ENCODE measurements at regions not wholly inside any gene's neighbourhood (a gene's known extent, or its start where the extent isn't known, plus 50 kb on each side); places are given as distances from the start of the nearest gene placed in this dataset.

DNA sequence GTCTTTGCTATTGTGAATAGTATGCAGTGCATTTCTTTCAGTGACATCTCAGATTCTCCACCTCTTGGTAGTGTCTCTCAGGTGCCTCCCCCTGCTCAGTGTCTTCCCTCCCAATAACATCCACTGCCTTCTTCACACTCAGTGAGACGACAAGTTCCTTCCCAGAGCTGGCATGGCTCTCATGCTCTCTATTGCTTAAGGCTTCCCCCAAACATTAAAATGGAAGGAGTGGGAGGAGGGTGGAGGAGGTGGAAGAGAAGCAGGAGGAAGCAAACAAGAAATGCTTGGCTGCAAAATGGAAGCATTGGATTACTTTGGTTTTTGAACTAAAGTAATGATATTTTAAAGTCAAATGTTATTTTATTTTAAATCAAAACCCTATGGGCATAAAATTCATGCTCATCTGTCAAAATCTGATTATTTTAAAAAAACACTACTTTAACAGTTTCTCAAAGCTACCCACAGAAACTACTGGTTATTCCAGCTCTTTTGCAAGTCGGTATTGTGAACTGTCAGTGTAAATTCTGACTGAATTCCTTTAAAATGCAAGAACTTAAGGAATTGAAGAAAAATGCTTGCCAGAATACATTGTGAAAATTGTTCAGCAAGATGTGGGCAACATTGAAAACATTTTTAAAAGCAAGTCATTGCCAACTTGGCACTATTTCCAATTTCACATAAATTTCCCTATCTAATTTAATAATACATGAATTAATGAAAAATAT, 727.6 kb upstream of the ARGLU1 start:
- DNase-seq: no peak

GRCh38 chr13:107293924-107294323, 726.0 kb upstream of the ARGLU1 start:
- DNase-seq: no peak

- DNase-seq: no peak
Measured at GRCh38 chr13:107291875-107292274, 723.9 kb upstream of the ARGLU1 start.

DNA sequence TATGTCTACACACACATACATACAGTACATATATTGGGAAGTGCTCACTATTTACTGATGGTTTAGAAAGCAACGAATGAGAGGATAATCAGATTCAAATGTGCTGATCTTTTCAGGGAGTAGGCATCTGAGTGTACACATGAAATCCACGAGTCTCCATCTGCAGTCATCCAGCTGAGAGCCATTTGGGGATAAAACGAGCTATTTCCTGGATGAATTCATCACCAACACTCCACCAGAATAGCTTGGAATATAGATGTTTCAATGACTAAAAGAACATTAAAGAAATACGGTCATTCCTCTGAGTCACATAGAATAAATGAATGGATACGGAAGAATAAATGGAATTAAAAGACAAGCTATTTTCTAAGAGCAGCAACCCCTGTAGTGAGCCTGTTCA, 721.6 kb upstream of the ARGLU1 start:
- no peak for DNase-seq

GRCh38 chr13:107284173-107284572, 716.2 kb upstream of the ARGLU1 start:
- DNase-seq: no peak

GRCh38 chr13:107277911-107278310, 710.0 kb upstream of the ARGLU1 start:
- no peak for DNase-seq

DNA sequence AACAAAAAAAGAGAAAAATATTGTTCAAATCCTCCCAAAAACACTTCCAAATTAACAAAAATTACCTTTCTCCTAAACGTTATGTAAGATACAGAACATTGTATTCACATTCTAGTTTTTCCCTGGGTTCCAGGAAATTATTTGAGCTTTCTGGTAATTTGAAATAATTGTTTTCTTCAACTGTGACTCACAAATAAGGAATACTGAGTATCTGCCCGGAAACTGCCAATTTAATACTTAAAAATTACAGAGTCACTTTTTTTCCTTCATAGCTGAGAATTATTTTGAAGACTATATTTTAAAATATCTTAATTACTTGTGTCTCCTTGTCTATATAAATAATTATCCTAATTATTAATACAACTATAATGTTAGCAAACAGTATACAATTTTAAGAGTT, 709.0 kb upstream of the ARGLU1 start:
- no peak for DNase-seq

- no peak for DNase-seq
Measured at GRCh38 chr13:107275945-107276614, 708.1 kb upstream of the ARGLU1 start.

DNA sequence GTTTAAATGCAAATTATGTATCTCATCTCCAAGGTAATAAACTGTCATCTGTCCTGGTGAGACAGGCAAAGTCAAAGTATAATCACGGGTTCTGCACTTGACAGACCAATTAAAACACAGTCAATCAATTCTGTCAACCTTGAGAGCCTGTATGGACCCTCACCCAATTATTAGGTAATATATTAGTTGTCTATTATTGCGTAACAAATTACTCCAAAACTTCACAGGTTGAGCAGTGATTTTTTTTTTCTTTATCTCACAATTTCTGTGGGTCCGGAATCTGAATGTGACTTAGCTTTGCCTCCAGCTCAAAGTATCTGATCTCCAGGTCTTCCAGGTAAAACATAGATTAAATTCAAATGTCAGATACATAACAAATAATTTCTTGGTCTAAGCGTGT, 707.4 kb upstream of the ARGLU1 start:
- DNase-seq: no peak

GRCh38 chr13:107271227-107271626, 703.3 kb upstream of the ARGLU1 start:
- DNase-seq: no peak

DNA sequence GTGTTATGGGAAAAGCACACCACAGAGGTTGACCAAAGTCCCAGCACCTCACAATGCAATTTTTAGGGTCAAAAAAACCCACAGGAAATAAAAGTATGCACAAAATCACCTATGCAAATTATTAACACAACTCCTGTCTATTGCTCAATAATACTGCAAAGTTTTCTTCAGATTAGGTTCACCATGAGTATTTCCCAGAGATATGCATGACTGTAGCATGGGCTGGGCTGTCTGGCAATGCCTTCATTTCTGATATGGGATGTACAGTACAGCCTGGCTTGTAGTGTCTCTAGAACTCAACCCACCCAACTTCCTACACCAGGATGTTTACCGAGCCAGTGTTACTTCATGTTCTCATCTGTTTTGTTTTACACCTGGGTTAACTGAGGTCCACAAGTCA, 698.7 kb upstream of the ARGLU1 start:
- no peak for DNase-seq

DNA sequence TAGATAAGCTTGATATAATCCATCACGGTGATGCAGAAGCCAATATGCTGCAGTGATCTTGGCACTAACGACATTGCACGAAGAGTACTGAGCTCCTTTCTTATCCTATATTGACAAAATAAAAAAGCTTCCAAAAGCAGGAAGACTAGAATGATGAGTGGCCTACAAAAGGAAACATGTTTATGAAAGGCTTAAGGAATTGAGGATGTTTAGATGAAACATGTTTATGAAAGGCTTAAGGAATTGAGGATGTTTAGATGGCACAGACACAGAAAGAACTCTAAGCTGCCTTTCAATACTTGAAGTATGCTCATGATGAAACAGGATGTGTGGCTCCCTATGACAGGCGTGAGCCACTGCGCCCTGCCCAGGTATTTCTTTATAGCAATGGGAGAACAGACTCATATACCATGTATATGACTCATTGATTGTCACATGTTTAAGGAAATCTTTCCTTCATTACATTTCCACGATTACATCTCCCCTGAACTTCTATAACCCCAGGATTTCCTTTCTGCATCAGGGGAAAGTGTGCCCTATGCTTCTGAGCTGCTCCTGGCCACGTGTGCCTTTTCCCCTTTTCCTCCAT, 690.8 kb upstream of the ARGLU1 start:
- DNase-seq: no peak

- no peak for DNase-seq
Measured at GRCh38 chr13:107254392-107254791, 686.5 kb upstream of the ARGLU1 start.

DNA sequence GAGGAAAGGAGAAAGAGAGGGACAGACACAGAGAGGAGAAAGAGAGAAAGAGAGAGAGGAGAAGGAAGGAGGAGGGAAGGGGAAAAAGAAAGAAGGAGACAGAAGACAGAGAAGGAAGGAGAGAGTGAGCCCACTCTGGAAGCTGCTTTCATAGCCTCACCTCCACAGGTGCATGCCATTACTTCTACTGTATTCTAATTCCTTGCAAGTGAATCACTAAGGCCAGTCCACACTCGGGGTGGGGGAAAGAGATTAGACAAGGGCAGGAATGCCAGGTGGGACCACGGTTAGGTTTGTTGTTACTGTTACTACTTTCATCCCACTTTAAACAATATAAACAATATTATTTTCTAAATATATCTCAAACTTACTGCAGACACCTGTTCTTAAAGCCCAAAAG, 684.5 kb upstream of the ARGLU1 start:
- no peak for DNase-seq

GRCh38 chr13:107252021-107252420, 684.1 kb upstream of the ARGLU1 start:
- no peak for DNase-seq

DNA sequence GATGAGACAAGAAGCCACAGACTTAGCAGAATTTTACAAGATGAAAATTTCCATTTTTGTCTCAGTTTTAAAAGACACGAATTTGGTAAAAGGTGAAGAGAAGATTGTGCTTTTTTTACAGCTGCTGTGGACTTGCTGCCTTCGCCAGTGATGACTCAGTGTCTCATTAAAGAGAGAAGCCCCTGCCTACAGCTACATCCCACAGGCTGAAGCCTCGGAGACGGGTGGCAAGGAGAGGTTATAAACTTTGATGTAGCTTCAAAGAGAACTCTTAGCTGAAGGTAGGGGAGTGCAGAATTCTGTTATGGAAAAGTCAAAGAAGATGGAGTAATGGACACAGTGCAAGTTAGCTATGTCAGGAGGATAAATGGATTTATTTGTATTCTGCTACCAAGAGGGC, 683.4 kb upstream of the ARGLU1 start:
- DNase-seq: no peak

GRCh38 chr13:107250628-107251027, 682.7 kb upstream of the ARGLU1 start:
- DNase-seq: no peak

GRCh38 chr13:107244241-107244640, 676.3 kb upstream of the ARGLU1 start:
- no peak for DNase-seq

GRCh38 chr13:107242138-107242537, 674.2 kb upstream of the ARGLU1 start:
- DNase-seq: no peak

- no peak for DNase-seq
Measured at GRCh38 chr13:107241381-107241780, 673.4 kb upstream of the ARGLU1 start.

- no peak for DNase-seq
Measured at GRCh38 chr13:107239213-107239612, 671.3 kb upstream of the ARGLU1 start.

DNA sequence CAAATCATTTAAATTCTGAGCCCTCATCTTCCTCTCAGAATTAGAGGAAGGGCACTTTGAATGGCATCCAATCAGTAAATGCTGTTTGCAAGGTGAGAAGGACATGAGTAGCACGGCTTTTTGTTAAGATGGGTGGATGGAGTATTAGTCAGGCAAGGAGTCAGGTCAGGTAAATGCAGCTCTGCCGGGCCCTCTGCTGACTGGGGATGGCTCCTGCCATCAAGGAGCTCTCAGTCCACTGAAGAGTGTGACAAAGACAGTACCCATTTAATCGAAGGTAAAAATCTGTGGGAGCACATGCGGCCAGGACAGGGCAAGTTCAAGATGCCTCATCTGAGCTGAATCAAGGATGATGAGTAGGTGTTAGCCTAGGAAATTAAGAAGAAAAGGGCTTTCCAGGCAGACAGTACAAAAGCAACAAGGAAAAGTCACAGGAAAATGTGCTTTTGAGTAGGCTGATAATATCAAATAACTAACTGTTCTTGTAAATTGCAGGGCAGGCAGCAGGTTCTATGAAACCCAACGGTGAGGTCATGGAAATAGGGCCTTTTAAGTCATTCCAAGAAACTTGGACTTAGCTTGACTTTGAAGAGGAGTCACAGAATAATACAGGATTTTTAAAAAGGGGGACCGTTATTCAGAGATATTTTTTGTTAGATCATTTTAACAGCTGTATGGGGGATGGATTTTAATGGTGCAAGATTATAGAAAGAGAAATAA, 670.5 kb upstream of the ARGLU1 start:
- no peak for DNase-seq

GRCh38 chr13:107234319-107235073, 666.6 kb upstream of the ARGLU1 start:
- DNase-seq: no peak

Data from stimulated activated CD4-positive, alpha-beta T cell treated with anti-CD3 and anti-CD28 coated beads, Interleukin-2, amount 100 ng/mL, for 48 hours (primary cell).